A673 (cell line): ENCODE measurements at regions not wholly inside any gene's neighbourhood (a gene's known extent, or its start where the extent isn't known, plus 50 kb on each side); places are given as distances from the start of the nearest gene placed in this dataset.

Experiments
- BruUV-seq: library from RNA; stranded (reverse); fragments of 400-500 nt; replicated peaks from 2 replicates; lab custom pipeline; 2021; lab: Mats Ljungman, UMichigan
- CTCF ChIA-PET: fragments of 300-600 bp; sonication (Branson Sonifier 250); formaldehyde crosslinking; loops from one replicate; lab custom pipeline; 2022; ENCODE audit warnings: antibody characterized with exemption; lab: Charles Lee
- POLR2A ChIA-PET: fragments of 300-600 bp; sonication (Branson Sonifier 250); formaldehyde crosslinking; loops from one replicate; lab custom pipeline; 2022; ENCODE audit warnings: antibody characterized with exemption; ENCODE audit not compliant: low non-redundant PET; lab: Charles Lee
- DNase-seq: peaks from one replicate; pipeline ENCODE4 v3.0.0-alpha.2; 2015; ENCODE audit warnings: low spot score
- H3K27ac ChIP-seq: fragments of 200-600 bp; sonication (generic); 2 replicates; pipeline ENCODE4 v1.5.1; 2016; ENCODE audit warnings: mixed run types, low read depth, mild to moderate bottlenecking, mixed read lengths, antibody characterized with exemption, low read length; ENCODE audit not compliant: poor library complexity, severe bottlenecking
- H3K27me3 ChIP-seq: fragments of 200-600 bp; sonication (generic); replicated peaks from 2 replicates; pipeline ENCODE4 v1.6.1; 2017; ENCODE audit warnings: mixed run types, low read depth, mild to moderate bottlenecking, mixed read lengths, antibody characterized with exemption, low read length; ENCODE audit not compliant: insufficient read depth, poor library complexity
- H3K36me3 ChIP-seq: fragments of 200-600 bp; sonication (generic); 2 replicates; pipeline ENCODE4 v1.6.1; 2016; ENCODE audit warnings: mixed run types, mild to moderate bottlenecking, mixed read lengths, antibody characterized with exemption, low read length; ENCODE audit not compliant: insufficient read depth, poor library complexity, severe bottlenecking
- H3K4me1 ChIP-seq: fragments of 200-600 bp; sonication (generic); 2 replicates; pipeline ENCODE4 v1.6.1; 2017; ENCODE audit warnings: mixed run types, mild to moderate bottlenecking, mixed read lengths, antibody characterized with exemption, low read length; ENCODE audit not compliant: insufficient read depth, poor library complexity, severe bottlenecking
- H3K4me3 ChIP-seq: fragments of 200-600 bp; sonication (generic); 2 replicates; pipeline ENCODE4 v1.5.1; 2016; ENCODE audit warnings: low read depth, mixed run types, mild to moderate bottlenecking, mixed read lengths, low read length; ENCODE audit not compliant: poor library complexity, severe bottlenecking
- H3K9me3 ChIP-seq: fragments of 200-600 bp; sonication (generic); 2 replicates; pipeline ENCODE4 v1.6.1; 2016; ENCODE audit warnings: mixed run types, low read depth, mild to moderate bottlenecking, mixed read lengths, antibody characterized with exemption, low read length; ENCODE audit not compliant: poor library complexity, severe bottlenecking
- EZH2 ChIP-seq: fragments of 200-600 bp; sonication (generic); IDR thresholded peaks from 2 replicates; pipeline ENCODE4 v1.6.1; 2017; ENCODE audit warnings: borderline replicate concordance, low read depth, mild to moderate bottlenecking, mixed read lengths, antibody characterized with exemption, low read length; ENCODE audit not compliant: poor library complexity, severe bottlenecking
- intact Hi-C: fragments of 100-400 bp; cut with micrococcal nuclease; formaldehyde crosslinking; loops from one replicate; pipeline ENCODE4 v1.10.0; 2022; ENCODE audit not compliant: unreplicated experiment
- TF ChIP-seq, protein P1 (sequence below): fragments of 300-800, 200-600 bp; sonication (generic); conservative IDR thresholded peaks from 2 replicates; pipeline ENCODE4 v1.5.1; 2017; ENCODE audit warnings: low read depth, mild to moderate bottlenecking, antibody characterized with exemption, low read length, moderate library complexity, mixed read lengths

- no peaks in the 10 kb centered on the region for H3K9me3 ChIP-seq
- no peaks in the 10 kb centered on the region for H3K4me1 ChIP-seq
- no peak overlapping the region for H3K27ac ChIP-seq
- no peaks in the 10 kb centered on the region for H3K36me3 ChIP-seq
- intact Hi-C loops, result no loop called here
- no peak for DNase-seq
- no peaks in the 10 kb centered on the region for H3K27me3 ChIP-seq
- H3K4me3 ChIP-seq, result no peak overlapping the region
- ChIA-PET CTCF (no interaction called here), POLR2A (no interaction called here)
- BruUV-seq, result no TSS peak
- no peak for TF ChIP-seq EZH2
- TF ChIP-seq, protein P1, sequence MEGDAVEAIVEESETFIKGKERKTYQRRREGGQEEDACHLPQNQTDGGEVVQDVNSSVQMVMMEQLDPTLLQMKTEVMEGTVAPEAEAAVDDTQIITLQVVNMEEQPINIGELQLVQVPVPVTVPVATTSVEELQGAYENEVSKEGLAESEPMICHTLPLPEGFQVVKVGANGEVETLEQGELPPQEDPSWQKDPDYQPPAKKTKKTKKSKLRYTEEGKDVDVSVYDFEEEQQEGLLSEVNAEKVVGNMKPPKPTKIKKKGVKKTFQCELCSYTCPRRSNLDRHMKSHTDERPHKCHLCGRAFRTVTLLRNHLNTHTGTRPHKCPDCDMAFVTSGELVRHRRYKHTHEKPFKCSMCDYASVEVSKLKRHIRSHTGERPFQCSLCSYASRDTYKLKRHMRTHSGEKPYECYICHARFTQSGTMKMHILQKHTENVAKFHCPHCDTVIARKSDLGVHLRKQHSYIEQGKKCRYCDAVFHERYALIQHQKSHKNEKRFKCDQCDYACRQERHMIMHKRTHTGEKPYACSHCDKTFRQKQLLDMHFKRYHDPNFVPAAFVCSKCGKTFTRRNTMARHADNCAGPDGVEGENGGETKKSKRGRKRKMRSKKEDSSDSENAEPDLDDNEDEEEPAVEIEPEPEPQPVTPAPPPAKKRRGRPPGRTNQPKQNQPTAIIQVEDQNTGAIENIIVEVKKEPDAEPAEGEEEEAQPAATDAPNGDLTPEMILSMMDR, result no peak
These were observed 180.3 kb downstream of the THBS2 start for GRCh38 chr6:169073311-169073710.

DNA sequence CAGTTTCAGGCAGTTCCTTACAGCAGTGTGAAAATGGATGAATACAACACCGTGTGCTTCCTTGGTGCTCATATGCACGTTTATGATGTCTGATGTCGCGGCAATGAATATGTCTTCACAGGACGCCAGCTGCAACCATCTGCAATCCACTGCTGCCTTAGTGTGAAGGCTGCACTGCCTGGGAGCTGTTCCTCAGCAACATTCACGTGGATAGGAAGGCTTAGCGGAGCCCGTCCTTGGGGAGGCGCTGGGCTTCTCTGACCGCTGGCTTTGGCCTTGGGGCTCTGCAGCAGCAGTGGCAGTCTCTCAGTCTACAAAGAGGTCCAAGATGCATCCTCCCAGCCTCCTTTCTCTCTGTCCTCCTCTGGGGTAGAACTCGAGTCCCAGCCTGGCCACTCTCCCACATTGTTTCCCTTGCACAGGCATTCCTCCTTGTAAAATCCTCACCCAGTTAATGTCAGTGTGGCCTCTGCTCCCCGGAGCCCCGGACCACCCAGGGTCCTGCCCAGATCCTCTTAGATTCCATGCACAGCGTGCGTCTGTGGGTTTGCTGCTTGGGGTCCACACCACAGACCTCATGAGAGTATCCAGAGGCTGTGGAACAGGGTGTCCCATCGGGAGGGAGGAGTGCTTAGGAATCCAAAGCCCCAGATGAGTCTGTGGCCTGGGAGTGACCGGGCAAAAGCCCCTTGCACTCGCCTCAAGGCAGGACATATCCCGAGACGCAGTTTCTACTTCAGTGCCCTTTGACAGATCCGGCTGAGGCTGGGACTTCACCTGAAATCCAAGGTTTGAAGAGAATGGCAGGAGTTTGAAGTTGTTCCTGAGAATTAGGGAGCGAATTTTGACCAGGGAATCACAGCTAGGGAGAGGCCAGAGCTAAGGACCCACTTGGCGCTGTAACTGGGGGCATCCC, 181.3 kb downstream of the THBS2 start:
- Histone ChIP-seq H3K36me3 (no peaks in the 10 kb centered on the region), H3K27ac (no peak overlapping the region), H3K4me3 (no peak overlapping the region), H3K4me1 (no peaks in the 10 kb centered on the region), H3K9me3 (no peaks in the 10 kb centered on the region), H3K27me3 (no peaks in the 10 kb centered on the region)
- DNase-seq, result no peak
- ChIA-PET CTCF (no interaction called here), POLR2A (no interaction called here)
- BruUV-seq, result no TSS peak
- intact Hi-C loops, result no loop called here
- TF ChIP-seq, protein P1, result no peak
- TF ChIP-seq EZH2, result no peak

DNA sequence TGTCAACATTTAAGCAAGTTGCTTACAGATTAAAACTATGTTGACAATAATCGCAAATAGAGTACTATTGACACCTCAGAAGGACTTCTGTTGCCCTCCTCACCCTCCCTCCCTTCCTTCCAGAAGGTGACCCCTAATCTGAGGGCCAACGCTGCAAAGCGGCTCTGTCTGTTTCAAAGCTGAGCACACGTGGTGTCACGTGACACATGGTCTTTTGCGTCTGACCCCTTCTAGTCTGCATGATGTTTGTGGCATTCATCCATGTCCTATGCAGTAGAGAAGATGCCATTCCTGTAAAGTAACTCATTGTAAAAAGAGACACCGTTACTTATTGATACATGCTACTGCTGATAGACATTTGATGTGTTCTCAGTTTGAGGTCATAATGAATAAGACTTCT, 182.3 kb downstream of the THBS2 start:
- POLR2A ChIA-PET, result no interaction called here
- no TSS peak for BruUV-seq
- CTCF ChIA-PET, result no interaction called here
- Histone ChIP-seq H3K27me3 (no peaks in the 10 kb centered on the region), H3K27ac (no peak overlapping the region), H3K9me3 (no peaks in the 10 kb centered on the region), H3K4me3 (no peak overlapping the region), H3K36me3 (no peaks in the 10 kb centered on the region), H3K4me1 (no peaks in the 10 kb centered on the region)
- no peak for DNase-seq
- no peak for TF ChIP-seq EZH2
- TF ChIP-seq, protein P1, result no peak
- intact Hi-C loops, result no loop called here
